GM12878 (cell line): ENCODE measurements at regions not wholly inside any gene's neighbourhood (a gene's known extent, or its start where the extent isn't known, plus 50 kb on each side); places are given as distances from the start of the nearest gene placed in this dataset.

ENCODE experiments used
- ATAC-seq: fragments of 200-7000 bp; cut with Tn5 transposase; 3 replicates; pipeline ENCODE4 v1.9.1; 2020; ENCODE audit warnings: mild to moderate bottlenecking, moderate library complexity
- BruUV-seq: library from RNA; stranded (reverse); fragments of 400-500 nt; replicated peaks from 2 replicates; lab custom pipeline; 2021; lab: Mats Ljungman, UMichigan
- CTCF ChIA-PET: fragments of 300-600 bp; sonication (Branson Sonifier 250); formaldehyde crosslinking; extraction: SDS; loops from one replicate; lab custom pipeline; 2021; ENCODE audit warnings: inconsistent platforms; lab: Yijun Ruan, JAX
- POLR2A ChIA-PET: fragments of 350-600 bp; formaldehyde crosslinking; extraction: SDS; loops from one replicate; lab custom pipeline; 2021; ENCODE audit warnings: inconsistent platforms; lab: Charles Lee
- RAD21 ChIA-PET: fragments of 300-600 bp; sonication (Branson Sonifier 250); formaldehyde crosslinking; loops from one replicate; lab custom pipeline; 2023; ENCODE audit warnings: antibody characterized with exemption; ENCODE audit not compliant: unreplicated experiment; lab: Charles Lee
- SMC1A ChIA-PET: fragments of 300-600 bp; sonication (Branson Sonifier 250); formaldehyde crosslinking; loops from one replicate; lab custom pipeline; 2023; ENCODE audit not compliant: unreplicated experiment, uncharacterized antibody; lab: Charles Lee
- DNase-seq: peaks from one replicate; pipeline ENCODE4 v3.0.0-alpha.2; 2011; ENCODE audit warnings: low read depth, low spot score
- FAIRE-seq: peaks from 3 replicates; lab custom pipeline; 2011; peaks lifted over from hg19 to GRCh38; lab: Jason Lieb, UNC
- H2AFZ ChIP-seq: 2 replicates; pipeline ENCODE4 v1.6.0; 2011; ENCODE audit warnings: low read depth, low read length, control low read depth; ENCODE audit not compliant: control insufficient read depth
- H3K27ac ChIP-seq: 2 replicates; pipeline ENCODE4 v1.5.1; 2011; ENCODE audit warnings: control low read depth; ENCODE audit not compliant: control insufficient read depth, insufficient read depth
- H3K27me3 ChIP-seq, 2 experiments: replicated peaks in 1 of 2; 2 replicates each; pipeline versions ENCODE4 v1.6.0 to v1.6.1; 2011; ENCODE audit warnings: low read length in 1 of 2; ENCODE audit not compliant: control insufficient read depth in 2 of 2, insufficient read depth in 2 of 2
- H3K36me3 ChIP-seq, 2 experiments: 2 replicates each; pipeline ENCODE4 v1.5.1; 2011; ENCODE audit warnings: low read length in 1 of 2; ENCODE audit not compliant: control insufficient read depth in 2 of 2, insufficient read depth in 2 of 2
- H3K4me1 ChIP-seq: 2 replicates; pipeline ENCODE4 v1.6.1; 2011; ENCODE audit warnings: mild to moderate bottlenecking, low read length, moderate library complexity, mixed read lengths; ENCODE audit not compliant: control insufficient read depth, insufficient read depth
- H3K4me2 ChIP-seq: 2 replicates; pipeline ENCODE4 v1.6.0; 2011; ENCODE audit warnings: control low read depth; ENCODE audit not compliant: control insufficient read depth, insufficient read depth
- H3K4me3 ChIP-seq: fragments of 200-600 bp; sonication (generic); 2 replicates; pipeline ENCODE4 v1.5.1; 2016
- H3K79me2 ChIP-seq: 2 replicates; pipeline ENCODE4 v1.6.0; 2011; ENCODE audit warnings: low read length; ENCODE audit not compliant: control insufficient read depth, insufficient read depth
- H3K9ac ChIP-seq: 2 replicates; pipeline ENCODE4 v1.8.0; 2011; ENCODE audit warnings: low read length, control low read depth, mixed read lengths; ENCODE audit not compliant: control insufficient read depth, insufficient read depth
- H3K9me3 ChIP-seq: replicated peaks from 3 replicates; pipeline ENCODE4 v1.5.1; 2011; ENCODE audit warnings: mild to moderate bottlenecking, low read length; ENCODE audit not compliant: control insufficient read depth, insufficient read depth
- H4K20me1 ChIP-seq: 2 replicates; pipeline ENCODE4 v1.6.0; 2011; ENCODE audit not compliant: control insufficient read depth, insufficient read depth
- HDGF ChIP-seq: fragments of 450-650 bp; IDR thresholded peaks from 2 replicates; pipeline ENCODE4 v1.6.1; 2016; ENCODE audit warnings: antibody characterized with exemption
- MEF2A ChIP-seq: IDR thresholded peaks from 2 replicates; pipeline ENCODE4 v1.6.1; 2011; ENCODE audit warnings: low read depth, mild to moderate bottlenecking, low read length, moderate library complexity; ENCODE audit not compliant: insufficient read depth
- MEF2B ChIP-seq: fragments of 450-650 bp; IDR thresholded peaks from 2 replicates; pipeline ENCODE4 v1.6.1; 2018; ENCODE audit warnings: mild to moderate bottlenecking, moderate library complexity; ENCODE audit not compliant: partially characterized antibody, poor library complexity, severe bottlenecking
- RELA ChIP-seq: fragments of 450-650 bp; IDR thresholded peaks from 2 replicates; pipeline ENCODE4 v1.8.0; 2014; ENCODE audit warnings: borderline replicate concordance; ENCODE audit not compliant: partially characterized antibody
- SMAD1 ChIP-seq: fragments of 450-650 bp; IDR thresholded peaks from 2 replicates; pipeline ENCODE4 v1.6.1; 2018; ENCODE audit warnings: mild to moderate bottlenecking, low read depth; ENCODE audit not compliant: partially characterized antibody
- SMC3 ChIP-seq: IDR thresholded peaks from 2 replicates; pipeline ENCODE4 v1.6.1; 2011; ENCODE audit warnings: low read length, improper control_type of control experiment, borderline replicate concordance
- ZNF217 ChIP-seq: fragments of 450-650 bp; IDR thresholded peaks from 2 replicates; pipeline ENCODE4 v1.6.1; 2017; ENCODE audit warnings: antibody characterized with exemption, mild to moderate bottlenecking
- ZNF622 ChIP-seq: fragments of 450-650 bp; IDR thresholded peaks from 2 replicates; pipeline ENCODE4 v1.6.1; 2017; ENCODE audit warnings: mild to moderate bottlenecking, inconsistent platforms
- WGBS: methylation state at CpG from one replicate; pipeline ENCODE4 v1.1.6; 2016; ENCODE audit warnings: low lambda C conversion rate; ENCODE audit not compliant: insufficient replicate concordance, insufficient coverage; ENCODE audit errors: missing lambda C conversion rate; 5-methylcytosine and 5-hydroxymethylcytosine counted together
- in situ Hi-C: fragments of 300-500 bp; cut with MboI; formaldehyde crosslinking; loops from 9 replicates; pipeline ENCODE4 v1.14.3; 2018; ENCODE audit warnings: mixed read lengths
- intact Hi-C: fragments of 100-400 bp; cut with micrococcal nuclease; formaldehyde crosslinking; loops from one replicate; pipeline ENCODE4 v1.14.2; 2022; ENCODE audit not compliant: unreplicated experiment
- TF ChIP-seq, protein P1 (sequence below): fragments of 150-350 bp; IDR thresholded peaks from 2 replicates; pipeline ENCODE4 v1.6.1; 2016; ENCODE audit warnings: low read depth, low read length

GRCh38 chr12:88985011-88985410 lies 367.3 kb downstream of the DUSP6 start:
- RAD21 ChIA-PET, result no interaction called here
- FAIRE-seq, result no peak
- no peaks in the 10 kb centered on the region for H3K9me3 ChIP-seq
- no peaks in the 10 kb centered on the region for H3K79me2 ChIP-seq
- no TSS peak for BruUV-seq
- SMC1A ChIA-PET, result interaction anchor here (1.2 kb wide), 1 partner anchor 9 kb away, joined by 5 read pairs; no protein-coding TSS in a partner anchor
- no peak overlapping the region for H3K4me3 ChIP-seq
- H3K4me2 ChIP-seq, result no peak overlapping the region
- H3K27ac ChIP-seq, result no peak overlapping the region
- 62% methylated on average over 3 of the region's 3 CpGs for WGBS
- no peaks in the 10 kb centered on the region for H3K4me1 ChIP-seq
- no peaks in the 10 kb centered on the region for H4K20me1 ChIP-seq
- no peak for DNase-seq
- no peaks in the 10 kb centered on the region for H3K36me3 ChIP-seq
- intact Hi-C loops, result no loop called here
- TF ChIP-seq, protein P1, sequence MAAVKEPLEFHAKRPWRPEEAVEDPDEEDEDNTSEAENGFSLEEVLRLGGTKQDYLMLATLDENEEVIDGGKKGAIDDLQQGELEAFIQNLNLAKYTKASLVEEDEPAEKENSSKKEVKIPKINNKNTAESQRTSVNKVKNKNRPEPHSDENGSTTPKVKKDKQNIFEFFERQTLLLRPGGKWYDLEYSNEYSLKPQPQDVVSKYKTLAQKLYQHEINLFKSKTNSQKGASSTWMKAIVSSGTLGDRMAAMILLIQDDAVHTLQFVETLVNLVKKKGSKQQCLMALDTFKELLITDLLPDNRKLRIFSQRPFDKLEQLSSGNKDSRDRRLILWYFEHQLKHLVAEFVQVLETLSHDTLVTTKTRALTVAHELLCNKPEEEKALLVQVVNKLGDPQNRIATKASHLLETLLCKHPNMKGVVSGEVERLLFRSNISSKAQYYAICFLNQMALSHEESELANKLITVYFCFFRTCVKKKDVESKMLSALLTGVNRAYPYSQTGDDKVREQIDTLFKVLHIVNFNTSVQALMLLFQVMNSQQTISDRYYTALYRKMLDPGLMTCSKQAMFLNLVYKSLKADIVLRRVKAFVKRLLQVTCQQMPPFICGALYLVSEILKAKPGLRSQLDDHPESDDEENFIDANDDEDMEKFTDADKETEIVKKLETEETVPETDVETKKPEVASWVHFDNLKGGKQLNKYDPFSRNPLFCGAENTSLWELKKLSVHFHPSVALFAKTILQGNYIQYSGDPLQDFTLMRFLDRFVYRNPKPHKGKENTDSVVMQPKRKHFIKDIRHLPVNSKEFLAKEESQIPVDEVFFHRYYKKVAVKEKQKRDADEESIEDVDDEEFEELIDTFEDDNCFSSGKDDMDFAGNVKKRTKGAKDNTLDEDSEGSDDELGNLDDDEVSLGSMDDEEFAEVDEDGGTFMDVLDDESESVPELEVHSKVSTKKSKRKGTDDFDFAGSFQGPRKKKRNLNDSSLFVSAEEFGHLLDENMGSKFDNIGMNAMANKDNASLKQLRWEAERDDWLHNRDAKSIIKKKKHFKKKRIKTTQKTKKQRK, result no peak
- TF ChIP-seq MEF2B, result no peak
- no peak for TF ChIP-seq RELA
- TF ChIP-seq SMC3, result no peak
- TF ChIP-seq HDGF, result no peak
- no peak for TF ChIP-seq MEF2A
- no peak for TF ChIP-seq ZNF622
- no peak for TF ChIP-seq ZNF217
- no peak for TF ChIP-seq SMAD1
- TF ChIP-seq, all 136 proteins: peak for 0
- no peak for ATAC-seq
- Histone ChIP-seq H2AFZ (no peak overlapping the region), H3K9ac (no peak overlapping the region), H3K27me3 (no peaks in the 10 kb centered on the region)
- ChIA-PET CTCF (no interaction called here), POLR2A (no interaction called here)
- in situ Hi-C loops, result loop anchor here (10.0 kb wide), 1 partner anchor 870 kb away; no protein-coding TSS in a partner anchor
